Endodermal cell (in vitro differentiated cells): ENCODE measurements at regions not wholly inside any gene's neighbourhood (a gene's known extent, or its start where the extent isn't known, plus 50 kb on each side); places are given as distances from the start of the nearest gene placed in this dataset.
A peak's percentile ranks its signal among the peaks of the same experiment; 100 is the strongest.

ENCODE experiments used
- DNase-seq: peaks from one replicate; pipeline ENCODE4 v3.0.0-alpha.2; 2017
- H3K27ac ChIP-seq: 2 replicates; pipeline ENCODE4 v1.5.1; 2013; ENCODE audit warnings: mild to moderate bottlenecking, low read depth, low read length, moderate library complexity
- H3K27me3 ChIP-seq: 2 replicates; pipeline ENCODE4 v1.6.1; 2013; ENCODE audit warnings: mild to moderate bottlenecking, low read length, moderate library complexity; ENCODE audit not compliant: insufficient read depth, control insufficient read depth, poor library complexity, severe bottlenecking
- H3K36me3 ChIP-seq: 2 replicates; pipeline ENCODE4 v1.7.0; 2013; ENCODE audit warnings: mild to moderate bottlenecking, low read length, moderate library complexity; ENCODE audit not compliant: control insufficient read depth, insufficient read depth
- H3K4me1 ChIP-seq: one replicate; pipeline ENCODE4 v1.7.0; 2013; ENCODE audit warnings: low read length; ENCODE audit not compliant: control insufficient read depth, insufficient read depth
- H3K4me3 ChIP-seq: 2 replicates; pipeline ENCODE4 v1.5.1; 2013; ENCODE audit warnings: mild to moderate bottlenecking, low read length, moderate library complexity
- H3K9ac ChIP-seq: 2 replicates; pipeline ENCODE4 v1.6.1; 2013; ENCODE audit warnings: mild to moderate bottlenecking, low read length, moderate library complexity; ENCODE audit not compliant: poor library complexity, severe bottlenecking; ENCODE audit errors: extremely low read depth
- H3K9me3 ChIP-seq: 2 replicates; pipeline ENCODE4 v1.6.1; 2013; ENCODE audit warnings: mild to moderate bottlenecking, low read length, moderate library complexity; ENCODE audit not compliant: control insufficient read depth
- H3K27ac Mint-ChIP-seq: 2 replicates; pipeline ENCODE4 v1.8.0; 2020; ENCODE audit warnings: mixed read lengths
- H3K27me3 Mint-ChIP-seq: 2 replicates; pipeline ENCODE4 v1.8.0; 2021; ENCODE audit warnings: mild to moderate bottlenecking, mixed read lengths; ENCODE audit not compliant: insufficient read depth
- H3K36me3 Mint-ChIP-seq: 2 replicates; pipeline ENCODE4 v1.8.0; 2020; ENCODE audit warnings: low read depth, mixed read lengths
- H3K4me1 Mint-ChIP-seq: 2 replicates; pipeline ENCODE4 v1.8.0; 2020; ENCODE audit warnings: mixed read lengths
- H3K4me3 Mint-ChIP-seq: 2 replicates; pipeline ENCODE4 v1.8.0; 2020; ENCODE audit warnings: mild to moderate bottlenecking, moderate library complexity, mixed read lengths
- H3K9me3 Mint-ChIP-seq: 2 replicates; pipeline ENCODE4 v1.8.0; 2020; ENCODE audit warnings: mild to moderate bottlenecking, mixed read lengths
- CTCF ChIP-seq: fragments of 200-600 bp; sonication (generic); conservative IDR thresholded peaks from 2 replicates; pipeline ENCODE4 v1.5.0; 2021; ENCODE audit warnings: antibody characterized with exemption, mild to moderate bottlenecking
- WGBS, 2 experiments: methylation state at CpG; one replicate each; pipeline versions ENCODE4 v1.1.5 to v1.1.7; 2013; ENCODE audit warnings: missing lambda C conversion rate in 2 of 2, mixed read lengths in 1 of 2; ENCODE audit not compliant: insufficient coverage in 1 of 2, insufficient read length in 1 of 2; 5-methylcytosine and 5-hydroxymethylcytosine counted together

DNA sequence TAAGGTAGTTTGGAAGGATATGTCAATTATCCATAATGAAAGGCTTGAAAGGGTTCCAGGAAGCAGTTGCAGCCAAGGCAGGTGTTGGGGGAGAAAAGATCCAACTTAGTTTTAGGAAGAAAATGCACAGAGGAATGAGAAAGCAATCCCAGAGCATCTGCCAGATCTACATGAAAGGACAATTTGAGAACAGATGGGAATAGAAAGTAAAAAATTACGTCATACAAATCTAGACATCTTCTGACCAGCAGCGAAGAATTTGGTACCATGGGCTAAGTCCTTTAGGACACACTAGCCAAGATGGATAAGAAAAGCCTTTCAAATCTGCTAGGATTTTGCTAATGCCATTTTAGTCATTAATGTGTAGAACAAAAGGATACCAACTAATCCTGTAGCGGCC is 244.1 kb upstream of the PRR16 start:
- H3K4me1 Mint-ChIP-seq: no peaks in the 10 kb centered on the region
- Histone ChIP-seq H3K27me3 (no peaks in the 10 kb centered on the region), H3K9ac (no peak overlapping the region), H3K36me3 (no peaks in the 10 kb centered on the region), H3K27ac (no peak overlapping the region), H3K4me1 (no peaks in the 10 kb centered on the region), H3K9me3 (no peaks in the 10 kb centered on the region), H3K4me3 (no peak overlapping the region)
- no peaks in the 10 kb centered on the region for H3K36me3 Mint-ChIP-seq
- DNase-seq: no peak
- H3K9me3 Mint-ChIP-seq: no peaks in the 10 kb centered on the region
- H3K27me3 Mint-ChIP-seq: no peaks in the 10 kb centered on the region
- WGBS, 2 experiments: 97 to 100% methylated on average over 2 to 3 of the region's 3 CpGs
- no peak for TF ChIP-seq CTCF
- H3K4me3 Mint-ChIP-seq: no peak overlapping the region
- H3K27ac Mint-ChIP-seq: no peak overlapping the region

DNA sequence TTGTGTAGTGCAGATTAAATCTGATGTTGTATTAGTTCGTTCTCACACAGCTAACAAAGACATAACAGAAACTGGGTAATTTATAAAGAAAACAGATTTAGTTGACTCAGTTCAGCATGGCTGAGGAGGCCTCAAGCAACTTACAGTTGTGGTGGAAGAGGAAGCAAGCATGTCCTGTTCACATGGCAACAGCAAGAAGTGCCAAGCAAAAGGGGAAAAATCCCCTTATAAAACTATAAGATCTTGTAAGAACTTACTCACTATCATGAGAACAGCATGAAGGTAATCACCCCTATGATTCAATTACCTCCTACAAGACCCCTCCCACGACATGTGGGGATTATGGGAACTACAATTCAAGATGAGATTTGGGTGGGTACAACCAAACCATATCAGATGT is 238.6 kb upstream of the PRR16 start:
- no peak for TF ChIP-seq CTCF
- Mint-ChIP-seq H3K36me3 (no peaks in the 10 kb centered on the region), H3K27ac (no peak overlapping the region), H3K4me3 (no peak overlapping the region), H3K4me1 (no peaks in the 10 kb centered on the region), H3K9me3 (no peaks in the 10 kb centered on the region), H3K27me3 (no peaks in the 10 kb centered on the region)
- Histone ChIP-seq H3K4me3 (no peak overlapping the region), H3K4me1 (no peaks in the 10 kb centered on the region), H3K27me3 (no peaks in the 10 kb centered on the region), H3K9me3 (no peaks in the 10 kb centered on the region), H3K27ac (no peak overlapping the region), H3K36me3 (no peaks in the 10 kb centered on the region), H3K9ac (no peak overlapping the region)
- DNase-seq: no peak
- WGBS, 2 experiments: 80% methylated on average over 1 of the region's 2 CpGs; no CpG with 5 or more reads in 1 of the 2 experiments

- DNase-seq: peak; percentile 83
- Mint-ChIP-seq H3K4me3 (no peak overlapping the region), H3K9me3 (no peaks in the 10 kb centered on the region), H3K27me3 (no peaks in the 10 kb centered on the region), H3K27ac (no peak overlapping the region), H3K4me1 (no peaks in the 10 kb centered on the region), H3K36me3 (no peaks in the 10 kb centered on the region)
- Histone ChIP-seq H3K27me3 (no peaks in the 10 kb centered on the region), H3K9ac (no peak overlapping the region), H3K27ac (no peak overlapping the region), H3K9me3 (no peaks in the 10 kb centered on the region), H3K4me1 (no peaks in the 10 kb centered on the region), H3K4me3 (no peak overlapping the region), H3K36me3 (no peaks in the 10 kb centered on the region)
- 88 to 92% methylated on average over 8 to 10 of the region's 10 CpGs for WGBS, 2 experiments
- peak; percentile 67 for TF ChIP-seq CTCF
Observed at GRCh38 chr5:120228262-120229031, 235.7 kb upstream of the PRR16 start.
